ENCODE measurements at regions not wholly inside any gene's neighbourhood (a gene's known extent, or its start where the extent isn't known, plus 50 kb on each side); places are given as distances from the start of the nearest gene placed in this dataset.
"Not testable (repeated sequence)": the region's sequence is repeated elsewhere in the genome, so short reads cannot be mapped to it uniquely, and the experiment has no call there.

- not testable (repeated sequence) for DNase-seq (ENCODE audit: low spot score)
These were observed 269.9 kb downstream of the CNTNAP3 start for GRCh38 chr9:39018107-39018506.

GRCh38 chr9:39015178-39015577, 272.8 kb downstream of the CNTNAP3 start:
- not testable (repeated sequence) for DNase-seq (ENCODE audit: low spot score)

GRCh38 chr9:39014805-39015123, 273.2 kb downstream of the CNTNAP3 start:
- DNase-seq (ENCODE audit: low spot score) = not testable (repeated sequence)

DNA sequence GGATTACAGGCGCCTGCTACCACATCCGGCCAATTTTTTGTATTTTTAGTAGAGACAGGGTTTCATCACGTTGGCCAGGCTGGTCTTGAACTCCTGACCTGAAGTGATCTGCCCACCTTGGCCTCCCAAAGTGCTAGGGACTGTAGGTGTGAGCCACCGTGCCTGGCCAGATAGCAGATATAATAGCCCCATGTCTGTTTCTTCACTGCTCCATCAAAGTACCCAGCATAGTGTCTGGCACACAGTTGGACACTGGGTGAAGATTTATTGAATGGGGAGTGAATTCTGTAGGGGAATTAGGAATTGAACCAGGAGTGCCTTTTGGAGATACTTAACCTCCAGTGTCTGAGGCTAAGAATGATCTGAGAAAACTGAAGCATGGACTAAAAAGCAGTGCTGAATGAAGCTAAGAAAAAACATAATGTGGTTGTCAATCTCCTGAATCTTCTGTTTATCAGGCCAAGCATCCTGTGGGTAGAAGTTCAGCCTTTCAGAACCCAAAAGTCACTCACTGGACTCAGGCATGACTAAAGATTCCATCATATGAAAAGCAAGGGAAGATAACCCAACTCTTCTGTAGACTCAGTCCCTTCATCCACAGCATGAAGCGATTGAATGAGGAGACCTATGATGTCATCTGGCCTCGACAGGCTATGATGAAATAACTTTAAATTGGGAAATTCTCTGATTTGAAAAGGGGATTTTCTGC, 273.7 kb downstream of the CNTNAP3 start:
- not testable (repeated sequence) for DNase-seq (ENCODE audit: low spot score)

DNA sequence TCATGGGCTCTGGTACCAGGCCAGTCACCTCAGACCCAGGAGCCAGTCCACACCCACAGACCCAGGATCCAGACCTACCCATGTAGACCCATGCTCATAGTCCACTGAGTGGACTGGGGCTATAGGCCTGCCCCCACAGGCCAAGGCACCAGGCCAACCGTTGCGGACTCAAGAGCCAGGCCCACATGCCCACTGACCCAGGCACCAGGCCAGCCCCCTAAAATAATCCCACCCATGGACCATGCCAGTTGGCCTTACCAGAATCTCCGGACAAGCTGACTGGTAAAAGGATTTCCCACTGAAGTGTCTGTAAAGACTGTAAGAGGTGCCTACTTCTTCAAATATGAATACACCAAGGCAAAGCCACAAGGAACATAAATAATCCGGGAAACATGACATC, 278.2 kb downstream of the CNTNAP3 start:
- not testable (repeated sequence) for DNase-seq (ENCODE audit: low spot score)

DNA sequence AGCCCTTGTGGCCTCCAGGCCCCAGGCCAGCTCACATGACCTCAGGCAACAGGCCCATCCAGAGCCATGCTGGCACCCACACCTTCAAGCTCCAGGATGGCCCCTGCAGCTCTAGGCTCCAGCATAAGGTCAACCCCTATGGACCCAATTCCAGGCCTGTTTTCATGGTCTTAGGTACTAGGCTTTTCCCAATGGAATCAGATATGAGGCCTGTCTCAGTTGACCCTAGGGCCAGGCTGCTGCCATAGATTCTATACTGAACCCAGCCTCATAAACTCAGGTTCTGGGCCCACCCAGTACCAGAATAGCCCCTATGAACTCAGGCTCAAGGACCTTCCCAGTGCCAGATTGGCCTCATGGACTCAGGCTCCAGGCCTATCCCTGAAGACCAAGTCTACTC, 278.6 kb downstream of the CNTNAP3 start:
- DNase-seq (ENCODE audit: low spot score) = not testable (repeated sequence)

DNA sequence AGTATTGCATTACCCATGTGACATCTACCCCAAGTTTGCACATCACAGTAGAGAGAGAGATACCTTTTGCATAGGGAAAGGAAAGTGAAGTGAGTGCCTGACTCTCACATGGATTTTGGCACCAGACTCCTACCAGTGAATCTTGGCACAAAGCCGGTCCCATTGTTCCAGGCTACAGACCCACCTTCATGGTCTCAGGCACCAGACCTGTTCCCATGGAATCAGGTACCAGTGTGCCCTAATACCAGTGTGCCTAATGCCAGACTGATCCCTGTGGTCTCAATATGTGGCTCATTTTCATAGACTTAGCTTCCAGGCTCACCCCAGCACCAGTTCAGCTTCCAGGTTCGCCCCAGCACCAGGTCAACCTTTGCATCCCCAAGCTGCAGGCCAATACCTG, 279.1 kb downstream of the CNTNAP3 start:
- not testable (repeated sequence) for DNase-seq (ENCODE audit: low spot score)

DNA sequence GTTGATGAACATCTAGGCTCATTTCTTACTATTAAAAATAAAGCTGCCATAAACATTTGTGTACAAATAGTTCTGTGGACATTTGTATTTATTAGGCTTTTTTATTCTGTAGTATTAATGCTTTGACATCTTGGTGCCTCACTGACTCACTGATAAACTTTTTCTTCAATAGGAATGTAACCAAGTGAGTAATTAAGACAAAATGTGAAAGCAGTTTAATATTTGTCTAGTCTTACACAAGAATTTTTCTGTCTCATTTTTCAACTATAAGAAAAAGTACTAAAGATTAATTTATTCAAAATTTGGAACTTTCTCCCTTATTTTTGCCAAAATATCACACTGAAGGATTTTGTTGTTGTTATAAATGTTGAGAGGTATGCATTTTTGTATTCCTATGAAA, 282.2 kb downstream of the CNTNAP3 start:
- DNase-seq (ENCODE audit: low spot score) = not testable (repeated sequence)

GRCh38 chr9:39001085-39001593, 281.2 kb upstream of the FAM240B start:
- DNase-seq (ENCODE audit: low spot score) = not testable (repeated sequence)

DNA sequence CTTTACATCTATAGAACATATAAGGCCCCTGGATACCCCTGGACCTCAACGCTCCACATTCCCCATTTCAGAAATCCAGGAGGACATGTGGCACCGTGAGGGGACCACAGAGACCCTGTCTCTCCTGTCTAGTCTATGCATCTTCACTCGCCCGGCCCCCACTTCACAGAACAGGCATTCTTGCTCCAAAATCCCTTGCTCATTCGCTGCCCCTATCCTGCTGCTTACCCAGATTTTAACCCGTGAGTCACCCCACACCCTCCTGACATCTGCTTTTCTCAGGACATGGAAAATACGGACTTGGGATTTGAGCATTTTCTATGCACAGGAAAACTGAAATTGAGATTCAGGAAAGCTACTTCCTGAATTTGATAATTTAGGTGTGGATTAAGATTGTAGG, 279.3 kb upstream of the FAM240B start:
- DNase-seq (ENCODE audit: low spot score) = not testable (repeated sequence)

- DNase-seq (ENCODE audit: low spot score) = not testable (repeated sequence)
These were observed 273.8 kb upstream of the FAM240B start for GRCh38 chr9:38993690-38994089.

- DNase-seq (ENCODE audit: low spot score) = not testable (repeated sequence)
These were observed 273.2 kb upstream of the FAM240B start for GRCh38 chr9:38993156-38993555.

DNA sequence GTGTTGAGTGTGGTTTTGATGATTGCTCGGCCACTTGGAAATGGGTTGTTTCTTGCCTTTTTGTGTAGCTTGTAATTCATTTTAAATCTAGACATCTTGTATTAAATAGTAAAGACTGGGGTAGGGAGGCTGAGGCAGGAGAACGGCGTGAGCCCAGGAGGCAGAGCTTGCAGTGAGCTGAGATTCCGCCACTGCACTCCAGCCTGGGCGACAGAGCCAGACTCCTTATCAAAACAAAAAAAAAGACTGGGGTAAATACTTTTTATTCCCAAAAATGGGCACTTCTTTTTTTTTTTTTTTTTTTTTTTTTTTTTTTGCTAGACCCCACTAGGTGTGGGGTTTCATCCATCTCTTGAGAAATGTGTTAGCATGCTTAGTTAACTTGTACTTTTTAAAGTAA, 258.8 kb upstream of the FAM240B start:
- DNase-seq (ENCODE audit: low spot score) = not testable (repeated sequence)

- not testable (repeated sequence) for DNase-seq (ENCODE audit: low spot score)
These were observed 249.5 kb upstream of the FAM240B start for GRCh38 chr9:38969480-38969879.

- not testable (repeated sequence) for DNase-seq (ENCODE audit: low spot score)
These were observed 248.9 kb upstream of the FAM240B start for GRCh38 chr9:38968651-38969374.

- DNase-seq (ENCODE audit: low spot score) = not testable (repeated sequence)
These were observed 247.9 kb upstream of the FAM240B start for GRCh38 chr9:38967866-38968265.

DNA sequence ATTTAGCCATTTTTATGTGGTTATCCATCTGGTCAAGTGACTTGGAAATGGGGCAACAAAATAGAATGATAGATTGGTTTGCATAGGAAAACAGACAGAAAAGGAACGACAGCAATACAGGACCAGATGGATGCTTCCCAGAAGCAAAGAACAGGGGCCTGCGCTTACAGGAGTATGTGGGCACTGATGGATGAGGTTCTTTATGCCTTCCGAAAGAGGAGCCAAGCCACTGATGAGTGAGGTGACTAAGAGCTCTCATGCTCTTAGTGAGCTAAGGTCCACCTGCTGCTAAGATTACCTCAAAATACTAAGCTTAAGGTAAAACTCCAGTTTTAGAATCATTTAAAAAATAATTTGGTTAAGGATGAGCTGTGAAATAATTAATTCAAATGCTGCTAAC, 247.4 kb upstream of the FAM240B start:
- not testable (repeated sequence) for DNase-seq (ENCODE audit: low spot score)

GRCh38 chr9:38959812-38960211, 239.9 kb upstream of the FAM240B start:
- DNase-seq (ENCODE audit: low spot score) = not testable (repeated sequence)

GRCh38 chr9:38955837-38956236, 235.9 kb upstream of the FAM240B start:
- not testable (repeated sequence) for DNase-seq (ENCODE audit: low spot score)

GRCh38 chr9:38952715-38953341, 232.9 kb upstream of the FAM240B start:
- DNase-seq (ENCODE audit: low spot score) = not testable (repeated sequence)

- DNase-seq (ENCODE audit: low spot score) = not testable (repeated sequence)
These were observed 226.1 kb upstream of the FAM240B start for GRCh38 chr9:38945929-38946570.

All from SK-N-DZ (cell line).